NCI-H1436 (cell line): ENCODE measurements at regions not wholly inside any gene's neighbourhood (a gene's known extent, or its start where the extent isn't known, plus 50 kb on each side); places are given as distances from the start of the nearest gene placed in this dataset.
A peak's percentile ranks its signal among the peaks of the same experiment; 100 is the strongest.
"Not testable (repeated sequence)": the region's sequence is repeated elsewhere in the genome, so short reads cannot be mapped to it uniquely, and the experiment has no call there.

Source experiments
- DNase-seq: peaks from one replicate; lab custom pipeline; 2025; lab: John Stamatoyannopoulos, UW

DNA sequence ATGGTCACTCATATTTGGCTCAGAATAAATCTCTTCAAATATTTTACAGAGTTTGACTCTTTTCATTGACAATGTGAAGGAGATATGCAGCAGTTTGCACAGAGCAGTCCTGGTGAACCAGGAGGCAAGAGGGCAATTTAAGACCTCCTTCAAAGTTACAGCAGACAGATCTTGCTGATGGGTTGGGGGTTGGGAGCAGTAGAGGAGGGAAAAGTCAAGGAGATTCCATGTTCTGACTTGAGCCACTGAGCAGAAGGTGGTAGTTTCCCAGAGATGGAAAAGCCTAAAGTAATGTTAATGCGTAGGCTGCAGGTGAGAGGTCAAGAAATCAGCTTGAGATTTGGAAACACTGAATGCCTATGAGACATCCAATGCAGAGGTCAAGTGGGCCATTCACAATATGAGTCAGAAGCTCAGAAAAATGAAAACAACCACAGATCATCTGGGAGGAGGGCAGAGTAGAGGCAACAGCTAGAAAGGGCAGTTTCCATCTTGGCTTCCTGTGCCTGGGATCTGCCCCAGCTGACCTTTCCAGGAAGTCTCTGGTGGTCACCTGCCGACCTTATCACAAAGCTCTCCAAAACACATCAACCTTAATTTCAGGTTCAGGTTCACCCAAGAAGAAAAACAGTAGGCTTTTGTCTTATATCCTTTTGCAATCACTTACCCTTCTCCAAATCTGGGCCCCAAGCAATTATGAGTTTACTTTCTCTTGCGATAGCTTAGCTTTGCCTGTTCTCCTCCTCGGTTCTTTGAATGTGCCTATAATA is 197.5 kb upstream of the ARL4C start:
- DNase-seq: no peak

DNA sequence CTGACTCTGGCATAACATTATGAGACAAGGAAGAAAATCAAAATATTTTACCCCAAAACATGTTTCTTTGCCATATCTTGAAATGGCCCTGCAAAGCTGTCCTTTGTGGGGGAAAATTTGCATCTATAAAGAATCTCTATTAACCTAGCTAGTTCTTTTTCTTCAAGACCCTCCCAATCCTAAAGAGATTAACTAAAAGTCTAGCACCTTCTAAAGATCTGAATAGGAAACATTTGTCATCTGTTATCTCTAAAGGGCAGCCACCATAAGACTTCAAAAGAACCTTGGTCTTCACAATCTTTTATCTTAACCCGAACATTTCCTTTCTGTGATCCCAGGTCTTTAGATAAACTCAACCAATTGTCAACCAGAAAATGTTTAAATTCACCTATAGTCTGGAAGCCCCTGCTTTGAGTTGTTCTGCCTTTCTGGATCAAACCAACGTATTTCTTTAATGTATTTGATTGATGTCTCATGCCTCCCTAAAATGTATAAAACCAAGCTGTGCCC is 196.9 kb upstream of the ARL4C start:
- DNase-seq: not testable (repeated sequence)

DNA sequence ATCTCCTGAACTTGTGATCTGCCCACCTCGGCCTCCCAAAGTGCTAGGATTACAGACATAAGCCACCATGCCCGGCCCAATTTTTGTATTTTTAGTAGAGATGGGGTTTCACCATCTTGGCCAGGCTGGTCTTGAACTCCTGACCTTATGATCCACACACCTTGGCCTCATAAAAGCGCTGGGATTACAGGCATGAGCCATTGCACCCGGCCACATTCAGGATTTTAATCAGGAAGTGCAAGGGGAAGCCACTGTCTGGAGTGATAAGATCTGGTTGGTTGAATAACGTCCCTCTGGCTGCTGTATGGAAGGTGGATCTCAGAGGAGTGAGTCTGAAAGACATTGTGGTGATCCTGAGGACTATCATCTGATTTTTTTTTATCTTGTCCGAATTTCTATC is 196.3 kb upstream of the ARL4C start:
- not testable (repeated sequence) for DNase-seq

GRCh38 chr2:234691968-234692955 is 195.4 kb upstream of the ARL4C start:
- DNase-seq: peak; percentile 47

DNA sequence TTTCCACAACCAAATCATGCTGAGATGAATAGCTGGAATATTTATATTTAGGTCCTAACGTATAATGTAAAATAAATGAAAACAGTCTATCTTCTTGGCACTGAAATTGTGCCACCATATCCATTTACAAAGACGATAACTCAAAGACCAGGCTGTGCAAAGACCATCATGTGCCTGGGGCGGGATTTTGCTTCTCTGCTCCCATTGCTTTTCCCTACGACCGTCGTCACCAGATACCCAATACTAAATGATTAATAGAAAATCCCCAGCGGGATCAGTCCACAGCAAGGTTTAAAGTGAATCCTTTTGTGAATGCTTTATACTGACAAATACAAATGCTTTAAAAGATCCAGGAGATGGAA is 194.3 kb upstream of the ARL4C start:
- peak; percentile 52 for DNase-seq

- DNase-seq: peak; percentile 85
Measured at GRCh38 chr2:234690569-234691213, 193.8 kb upstream of the ARL4C start.

DNA sequence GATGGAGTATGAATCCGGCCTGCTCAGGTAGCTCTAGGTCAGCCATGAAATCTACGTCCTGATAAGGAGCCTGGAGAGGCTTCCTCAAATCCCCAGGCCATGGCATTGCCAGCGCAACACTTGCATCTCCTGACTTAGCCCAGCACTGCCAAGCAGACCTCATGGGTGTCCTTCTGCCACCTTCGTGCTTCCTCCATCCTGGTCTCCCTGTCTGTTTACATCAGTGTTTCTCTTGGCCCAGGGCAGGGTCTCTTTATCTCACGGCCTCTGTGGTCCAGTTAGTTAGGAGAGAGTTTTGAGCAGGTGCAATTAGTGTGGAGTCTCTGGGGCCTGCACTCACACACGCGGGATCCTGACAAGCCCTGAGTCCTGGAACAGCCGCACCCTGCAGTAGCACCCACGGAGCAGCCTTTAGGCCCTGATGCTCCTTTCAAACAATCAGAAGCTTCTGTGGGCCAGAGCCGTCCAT is 193.1 kb upstream of the ARL4C start:
- no peak for DNase-seq

- DNase-seq: no peak
Measured at GRCh38 chr2:234687718-234688475, 191.0 kb upstream of the ARL4C start.

- no peak for DNase-seq
Measured at GRCh38 chr2:234686088-234686890, 189.4 kb upstream of the ARL4C start.

- no peak for DNase-seq
Measured at GRCh38 chr2:234684466-234684865, 187.6 kb upstream of the ARL4C start.

DNA sequence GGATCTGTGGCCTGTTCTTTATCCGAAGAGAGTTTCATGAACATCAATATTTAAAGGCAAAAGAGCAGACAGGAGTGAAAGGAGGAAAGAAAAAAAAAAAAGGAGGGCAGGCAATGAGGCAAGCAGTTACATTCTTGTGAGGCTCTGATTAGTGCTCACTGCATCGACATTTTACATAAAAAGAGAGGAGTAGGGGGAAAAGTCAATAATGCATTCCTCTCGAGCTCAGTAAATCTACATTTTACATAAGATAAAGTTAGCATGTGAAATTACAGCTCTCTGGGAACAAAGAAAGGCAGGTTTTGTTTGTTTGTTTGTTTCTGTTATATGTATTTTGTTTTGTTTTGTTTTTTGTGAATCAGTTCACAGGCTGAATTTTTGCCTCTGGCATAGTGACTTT is 187.1 kb upstream of the ARL4C start:
- DNase-seq: no peak

DNA sequence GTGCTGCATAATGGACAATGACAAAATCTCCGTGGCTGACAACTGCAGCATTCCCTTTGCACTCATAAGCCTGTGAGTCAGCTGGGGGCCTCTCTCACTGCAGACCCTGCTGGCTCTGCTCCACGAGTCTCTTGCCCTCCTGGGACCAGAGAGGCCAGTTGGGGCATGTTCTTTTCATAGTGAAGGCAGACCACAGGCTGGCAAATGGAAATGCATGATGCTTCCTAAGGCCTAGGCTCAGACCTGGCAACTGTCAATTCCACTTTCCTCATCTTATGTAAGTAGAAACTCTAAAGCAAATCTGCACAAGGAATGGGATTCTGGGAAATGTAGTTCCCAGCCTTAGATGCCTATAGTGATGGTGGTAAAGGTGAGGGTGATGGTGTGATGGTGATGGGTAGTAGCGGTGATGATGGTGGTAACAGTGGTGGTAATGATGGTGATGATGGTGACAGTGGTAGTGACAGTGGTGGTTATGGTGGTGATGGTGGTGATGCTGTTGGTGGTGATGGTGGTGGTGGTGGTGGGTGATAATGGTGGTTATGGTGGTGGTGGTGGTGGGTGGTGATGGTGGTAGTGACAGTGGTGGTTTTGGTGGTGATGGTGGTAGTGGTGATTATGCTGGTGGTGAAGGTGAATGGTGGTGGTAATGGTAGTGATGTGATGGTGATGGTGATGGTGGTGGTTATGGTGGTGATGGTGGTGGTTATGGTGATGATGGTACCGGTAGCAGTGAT is 185.8 kb upstream of the ARL4C start:
- peak; percentile 87 for DNase-seq

DNA sequence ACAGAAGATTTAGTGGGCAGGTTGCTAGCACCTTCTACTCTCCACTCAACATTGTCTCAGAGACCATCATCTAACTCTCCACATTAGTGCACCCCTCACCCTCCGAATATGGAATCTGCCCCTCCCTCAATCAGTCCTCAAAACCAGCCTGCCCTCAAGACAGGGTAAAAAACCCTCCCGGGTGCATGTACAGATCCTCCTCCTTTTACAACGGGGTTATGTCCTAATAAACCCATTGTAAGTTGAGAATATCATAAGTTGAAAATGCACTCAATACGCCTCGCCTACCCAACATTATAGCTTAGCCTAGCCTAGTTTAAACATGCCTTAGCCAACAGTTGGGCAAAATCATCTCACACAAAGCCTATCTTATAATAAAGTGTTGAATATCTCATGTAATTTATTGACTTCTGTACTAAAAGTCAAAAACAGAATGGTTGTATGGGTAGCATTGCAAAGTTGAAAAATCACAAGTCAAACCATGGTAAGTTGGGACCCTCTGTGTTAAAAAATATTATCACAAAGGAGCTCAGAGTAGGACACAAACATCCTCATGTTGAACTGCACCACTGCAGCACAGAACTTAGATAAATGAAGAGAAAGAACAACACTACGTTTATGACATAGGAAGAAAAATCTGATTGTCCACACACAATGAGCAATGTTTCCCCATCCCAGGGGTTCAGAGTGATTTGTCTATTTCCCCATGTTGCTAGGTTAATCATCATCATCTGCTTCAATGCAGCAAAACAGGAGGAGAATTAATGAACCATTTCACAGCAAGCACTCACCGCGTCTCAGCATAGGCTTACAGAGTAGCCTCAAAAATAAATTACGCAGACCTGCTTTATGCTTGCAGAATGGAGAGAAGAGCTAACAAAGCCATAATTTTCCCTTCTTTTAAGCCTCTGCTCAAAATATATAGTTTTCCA is 184.1 kb upstream of the ARL4C start:
- DNase-seq: peak; percentile 58

GRCh38 chr2:234679741-234680687 is 183.1 kb upstream of the ARL4C start:
- DNase-seq: no peak

- DNase-seq: no peak
Measured at GRCh38 chr2:234679301-234679740, 182.4 kb upstream of the ARL4C start.

GRCh38 chr2:234678711-234679110 is 181.8 kb upstream of the ARL4C start:
- no peak for DNase-seq

- no peak for DNase-seq
Measured at GRCh38 chr2:234677758-234678538, 181.1 kb upstream of the ARL4C start.
